ENCODE measurements at regions not wholly inside any gene's neighbourhood (a gene's known extent, or its start where the extent isn't known, plus 50 kb on each side); places are given as distances from the start of the nearest gene placed in this dataset.

GRCh38 chr6:85010865-85011264 is 246.5 kb upstream of the TBX18 start:
- H3K9ac ChIP-seq: no peak overlapping the region
- peaks cover 11% of the 10 kb centered on the region for H3K4me1 ChIP-seq (ENCODE audit: insufficient read depth)
- H3K4me2 ChIP-seq (ENCODE audit: unreplicated experiment): no peak overlapping the region
- no peaks in the 10 kb centered on the region for H3K36me3 ChIP-seq (ENCODE audit: low read depth)
- no peaks in the 10 kb centered on the region for H3K9me2 ChIP-seq (ENCODE audit: insufficient read depth)
- H3K27me3 ChIP-seq (replicated peaks; ENCODE audit: insufficient read depth): no peaks in the 10 kb centered on the region
- H3K4me3 ChIP-seq: no peak overlapping the region
- TF ChIP-seq EZH2 (IDR thresholded peaks at IDR 0.05; ENCODE audit: insufficient read depth, poor library complexity, severe bottlenecking) (no peak), EZH2phosphoT487 (IDR thresholded peaks at IDR 0.05; ENCODE audit: insufficient read depth, low read depth) (no peak)
- in situ Hi-C loops (cut with MboI): no loop called here
- H3F3A ChIP-seq (ENCODE audit: insufficient read depth): no peaks in the 10 kb centered on the region
- H3K27ac ChIP-seq: no peak overlapping the region
- H2AFZ ChIP-seq: no peak overlapping the region
- H4K20me1 ChIP-seq (ENCODE audit: insufficient read depth): no peaks in the 10 kb centered on the region
- no peaks in the 10 kb centered on the region for H3K9me3 ChIP-seq (ENCODE audit: low read depth)
- WGBS, 2 experiments (ENCODE audit: low coverage in 1 of 2, low lambda C conversion rate in 2 of 2, missing lambda C conversion rate in 2 of 2): 48% methylated on average over 1 of the region's 1 CpG
- DNase-seq: no peak
- no peaks in the 10 kb centered on the region for H3K79me2 ChIP-seq (ENCODE audit: insufficient read depth)

GRCh38 chr6:85008296-85009009 is 244.1 kb upstream of the TBX18 start:
- peak overlapping the region; percentile 24; the same call in 1 of the 2 replicates for H3K27ac ChIP-seq
- H3F3A ChIP-seq (ENCODE audit: insufficient read depth): peaks cover 12% of the 10 kb centered on the region; the same call in 1 of the 2 replicates
- no peak for TF ChIP-seq EZH2phosphoT487 (IDR thresholded peaks at IDR 0.05; ENCODE audit: insufficient read depth, low read depth)
- H3K4me3 ChIP-seq: no peak overlapping the region
- no peaks in the 10 kb centered on the region for H4K20me1 ChIP-seq (ENCODE audit: insufficient read depth)
- DNase-seq: peak; percentile 77
- no peak overlapping the region; the same call in 1 of the 2 replicates for H2AFZ ChIP-seq
- no peak overlapping the region for H3K4me2 ChIP-seq (ENCODE audit: unreplicated experiment)
- in situ Hi-C loops (cut with MboI): no loop called here
- H3K4me1 ChIP-seq (ENCODE audit: insufficient read depth): peaks cover 13% of the 10 kb centered on the region
- no peaks in the 10 kb centered on the region for H3K79me2 ChIP-seq (ENCODE audit: insufficient read depth)
- WGBS, 2 experiments (ENCODE audit: low coverage in 1 of 2, low lambda C conversion rate in 2 of 2, missing lambda C conversion rate in 2 of 2): 58 to 63% methylated on average over 6 of the region's 6 CpGs
- no peak overlapping the region for H3K9ac ChIP-seq
- H3K9me2 ChIP-seq (ENCODE audit: insufficient read depth): no peaks in the 10 kb centered on the region
- H3K36me3 ChIP-seq (ENCODE audit: low read depth): no peaks in the 10 kb centered on the region
- no peaks in the 10 kb centered on the region for H3K27me3 ChIP-seq (replicated peaks; ENCODE audit: insufficient read depth)
- no peaks in the 10 kb centered on the region for H3K9me3 ChIP-seq (ENCODE audit: low read depth)

- Histone ChIP-seq H3K9me2 (ENCODE audit: insufficient read depth) (no peaks in the 10 kb centered on the region), H3K9ac (no peak overlapping the region), H3K36me3 (ENCODE audit: low read depth) (no peaks in the 10 kb centered on the region), H3K4me1 (ENCODE audit: insufficient read depth) (peaks cover 13% of the 10 kb centered on the region), H3K27ac (no peak overlapping the region), H4K20me1 (ENCODE audit: insufficient read depth) (no peaks in the 10 kb centered on the region), H3K4me2 (ENCODE audit: unreplicated experiment) (no peak overlapping the region), H3K4me3 (no peak overlapping the region), H3K79me2 (ENCODE audit: insufficient read depth) (no peaks in the 10 kb centered on the region), H3K9me3 (ENCODE audit: low read depth) (no peaks in the 10 kb centered on the region), H3F3A (ENCODE audit: insufficient read depth) (peaks cover 12% of the 10 kb centered on the region; the same call in 1 of the 2 replicates), H3K27me3 (replicated peaks; ENCODE audit: insufficient read depth) (peaks cover under 1% of the 10 kb centered on the region; the same call in 1 of the 2 replicates), H2AFZ (no peak overlapping the region)
- DNase-seq: no peak
- no peak for TF ChIP-seq EZH2 (IDR thresholded peaks at IDR 0.05; ENCODE audit: insufficient read depth, poor library complexity, severe bottlenecking)
- TF ChIP-seq EZH2phosphoT487 (IDR thresholded peaks at IDR 0.05; ENCODE audit: insufficient read depth, low read depth): no peak
- in situ Hi-C loops (cut with MboI): no loop called here
Measured at GRCh38 chr6:85006362-85006761, 242.0 kb upstream of the TBX18 start.

- in situ Hi-C loops (cut with MboI): no loop called here
- WGBS, 2 experiments (ENCODE audit: low coverage in 1 of 2, low lambda C conversion rate in 2 of 2, missing lambda C conversion rate in 2 of 2): 87 to 100% methylated on average over 3 of the region's 3 CpGs
Measured at GRCh38 chr6:85005494-85005893, 241.1 kb upstream of the TBX18 start.

More at GRCh38 chr6:85005494-85005893, 241.1 kb upstream of the TBX18 start:
- Histone ChIP-seq H3K79me2 (ENCODE audit: insufficient read depth) (no peaks in the 10 kb centered on the region), H3K9me2 (ENCODE audit: insufficient read depth) (no peaks in the 10 kb centered on the region), H3K4me2 (ENCODE audit: unreplicated experiment) (no peak overlapping the region), H3K27ac (no peak overlapping the region), H3F3A (ENCODE audit: insufficient read depth) (peaks cover 12% of the 10 kb centered on the region; the same call in 1 of the 2 replicates), H4K20me1 (ENCODE audit: insufficient read depth) (no peaks in the 10 kb centered on the region), H2AFZ (no peak overlapping the region), H3K4me1 (ENCODE audit: insufficient read depth) (peaks cover 13% of the 10 kb centered on the region), H3K4me3 (no peak overlapping the region), H3K27me3 (replicated peaks; ENCODE audit: insufficient read depth) (peaks cover 6% of the 10 kb centered on the region; the same call in 1 of the 2 replicates), H3K9ac (no peak overlapping the region), H3K36me3 (ENCODE audit: low read depth) (no peaks in the 10 kb centered on the region), H3K9me3 (ENCODE audit: low read depth) (no peaks in the 10 kb centered on the region)
- TF ChIP-seq EZH2phosphoT487 (IDR thresholded peaks at IDR 0.05; ENCODE audit: insufficient read depth, low read depth) (no peak), EZH2 (IDR thresholded peaks at IDR 0.05; ENCODE audit: insufficient read depth, poor library complexity, severe bottlenecking) (no peak)
- DNase-seq: no peak
